Hepatocyte (in vitro differentiated cells): ENCODE measurements at regions not wholly inside any gene's neighbourhood (a gene's known extent, or its start where the extent isn't known, plus 50 kb on each side); places are given as distances from the start of the nearest gene placed in this dataset.
A peak's percentile ranks its signal among the peaks of the same experiment; 100 is the strongest.

Experiments
- DNase-seq: peaks from one replicate; pipeline ENCODE4 v3.0.0-alpha.2; 2016; ENCODE audit warnings: low spot score
- H2AFZ ChIP-seq: fragments of 200-600 bp; sonication (generic); 2 replicates; pipeline ENCODE4 v1.6.0; 2016; ENCODE audit warnings: antibody characterized with exemption, mild to moderate bottlenecking
- H3K27ac ChIP-seq: fragments of 200-600 bp; sonication (generic); 2 replicates; pipeline ENCODE4 v1.5.1; 2016; ENCODE audit warnings: mild to moderate bottlenecking
- H3K27me3 ChIP-seq: fragments of 200-600 bp; sonication (generic); 2 replicates; pipeline ENCODE4 v1.6.1; 2016
- H3K36me3 ChIP-seq: fragments of 200-600 bp; sonication (generic); replicated peaks from 2 replicates; pipeline ENCODE4 v1.5.1; 2016; ENCODE audit warnings: low read depth; ENCODE audit not compliant: insufficient read depth
- H3K4me1 ChIP-seq: fragments of 200-600 bp; sonication (generic); 2 replicates; pipeline ENCODE4 v1.5.1; 2016; ENCODE audit warnings: mild to moderate bottlenecking, moderate library complexity; ENCODE audit not compliant: insufficient read depth
- H3K4me2 ChIP-seq: fragments of 200-600 bp; sonication (generic); 2 replicates; pipeline ENCODE4 v1.6.0; 2016
- H3K4me3 ChIP-seq: fragments of 200-600 bp; sonication (generic); 2 replicates; pipeline ENCODE4 v1.5.1; 2016; ENCODE audit warnings: mild to moderate bottlenecking
- H3K79me2 ChIP-seq: fragments of 200-600 bp; sonication (generic); 2 replicates; pipeline ENCODE4 v1.6.0; 2017; ENCODE audit warnings: mild to moderate bottlenecking
- H3K9me2 ChIP-seq: fragments of 200-600 bp; sonication (generic); replicated peaks from 2 replicates; pipeline ENCODE4 v1.6.0; 2017; ENCODE audit warnings: mild to moderate bottlenecking; ENCODE audit not compliant: insufficient read depth
- H3K9me3 ChIP-seq: fragments of 200-600 bp; sonication (generic); 2 replicates; pipeline ENCODE4 v1.5.1; 2016; ENCODE audit warnings: low read depth, mild to moderate bottlenecking
- H4K20me1 ChIP-seq: fragments of 200-600 bp; sonication (generic); 2 replicates; pipeline ENCODE4 v1.6.0; 2016; ENCODE audit warnings: mild to moderate bottlenecking; ENCODE audit not compliant: insufficient read depth, poor library complexity, severe bottlenecking
- CTCF ChIP-seq: fragments of 200-600 bp; sonication (generic); IDR thresholded peaks from 2 replicates; pipeline ENCODE4 v1.5.1; 2016; ENCODE audit warnings: antibody characterized with exemption, mild to moderate bottlenecking; ENCODE audit not compliant: poor library complexity
- EZH2 ChIP-seq: fragments of 200-600 bp; sonication (generic); IDR thresholded peaks from 2 replicates; pipeline ENCODE4 v1.6.1; 2016; ENCODE audit warnings: antibody characterized with exemption, mild to moderate bottlenecking, borderline replicate concordance
- EZH2phosphoT487 ChIP-seq: fragments of 200-600 bp; sonication (generic); IDR thresholded peaks from one replicate; pipeline ENCODE4 v1.6.1; 2018; ENCODE audit warnings: antibody characterized with exemption, mild to moderate bottlenecking, low read depth, moderate library complexity; ENCODE audit not compliant: unreplicated experiment, severe bottlenecking
- WGBS: methylation state at CpG from one replicate; pipeline ENCODE4 v1.1.6; 2016; ENCODE audit warnings: low lambda C conversion rate; ENCODE audit errors: missing lambda C conversion rate; 5-methylcytosine and 5-hydroxymethylcytosine counted together

- TF ChIP-seq EZH2 (no peak), EZH2phosphoT487 (no peak), CTCF (no peak)
- H3K9me2 ChIP-seq: no peaks in the 10 kb centered on the region
- H3K79me2 ChIP-seq: no peaks in the 10 kb centered on the region
- 92% methylated on average over 24 of the region's 24 CpGs for WGBS
- DNase-seq: no peak
- no peaks in the 10 kb centered on the region for H3K36me3 ChIP-seq
- H3K27me3 ChIP-seq: peaks cover 26% of the 10 kb centered on the region
- H3K27ac ChIP-seq: no peak overlapping the region
- no peaks in the 10 kb centered on the region for H3K9me3 ChIP-seq
- no peak overlapping the region for H3K4me2 ChIP-seq
- peaks cover 12% of the 10 kb centered on the region for H3K4me1 ChIP-seq
- no peak overlapping the region for H2AFZ ChIP-seq
- peaks cover 5% of the 10 kb centered on the region for H4K20me1 ChIP-seq
- H3K4me3 ChIP-seq: no peak overlapping the region
Observed at GRCh38 chr22:48578138-48579042, 1249.3 kb downstream of the BRD1 start.

GRCh38 chr22:48577691-48578090 is 1250.0 kb downstream of the BRD1 start:
- no peaks in the 10 kb centered on the region for H3K9me3 ChIP-seq
- H2AFZ ChIP-seq: no peak overlapping the region
- no peaks in the 10 kb centered on the region for H3K9me2 ChIP-seq
- WGBS: 79% methylated on average over 8 of the region's 8 CpGs
- H3K36me3 ChIP-seq: no peaks in the 10 kb centered on the region
- peaks cover 28% of the 10 kb centered on the region for H3K27me3 ChIP-seq
- H4K20me1 ChIP-seq: peaks cover 5% of the 10 kb centered on the region
- TF ChIP-seq CTCF (no peak), EZH2 (no peak), EZH2phosphoT487 (no peak)
- H3K4me2 ChIP-seq: no peak overlapping the region
- H3K27ac ChIP-seq: no peak overlapping the region
- H3K4me1 ChIP-seq: peaks cover 12% of the 10 kb centered on the region
- no peaks in the 10 kb centered on the region for H3K79me2 ChIP-seq
- no peak for DNase-seq
- no peak overlapping the region for H3K4me3 ChIP-seq

- peak; percentile 29 for DNase-seq
- Histone ChIP-seq H3K79me2 (no peaks in the 10 kb centered on the region), H3K9me3 (no peaks in the 10 kb centered on the region), H3K27me3 (peaks cover 28% of the 10 kb centered on the region), H3K9me2 (no peaks in the 10 kb centered on the region), H2AFZ (no peak overlapping the region), H3K4me1 (peaks cover 12% of the 10 kb centered on the region), H3K4me3 (no peak overlapping the region), H4K20me1 (peaks cover 5% of the 10 kb centered on the region), H3K27ac (no peak overlapping the region), H3K4me2 (peak overlapping the region; percentile 91), H3K36me3 (no peaks in the 10 kb centered on the region)
- TF ChIP-seq CTCF (peak; percentile 18), EZH2phosphoT487 (no peak)
- 69% methylated on average over 22 of the region's 29 CpGs for WGBS
Observed at GRCh38 chr22:48577014-48577690, 1250.5 kb downstream of the BRD1 start.
